GM19468 (cell line): ENCODE measurements at regions not wholly inside any gene's neighbourhood (a gene's known extent, or its start where the extent isn't known, plus 50 kb on each side); places are given as distances from the start of the nearest gene placed in this dataset.
"Not testable (repeated sequence)": the region's sequence is repeated elsewhere in the genome, so short reads cannot be mapped to it uniquely, and the experiment has no call there.

Experiments
- ATAC-seq: cut with Tn5 transposase; IDR thresholded peaks from one replicate; pipeline ENCODE4 v1.9.1; 2021; ENCODE audit warnings: mild to moderate bottlenecking, moderate library complexity, moderate number of reproducible peaks; ENCODE audit not compliant: unreplicated experiment; ENCODE audit errors: extremely low read depth

DNA sequence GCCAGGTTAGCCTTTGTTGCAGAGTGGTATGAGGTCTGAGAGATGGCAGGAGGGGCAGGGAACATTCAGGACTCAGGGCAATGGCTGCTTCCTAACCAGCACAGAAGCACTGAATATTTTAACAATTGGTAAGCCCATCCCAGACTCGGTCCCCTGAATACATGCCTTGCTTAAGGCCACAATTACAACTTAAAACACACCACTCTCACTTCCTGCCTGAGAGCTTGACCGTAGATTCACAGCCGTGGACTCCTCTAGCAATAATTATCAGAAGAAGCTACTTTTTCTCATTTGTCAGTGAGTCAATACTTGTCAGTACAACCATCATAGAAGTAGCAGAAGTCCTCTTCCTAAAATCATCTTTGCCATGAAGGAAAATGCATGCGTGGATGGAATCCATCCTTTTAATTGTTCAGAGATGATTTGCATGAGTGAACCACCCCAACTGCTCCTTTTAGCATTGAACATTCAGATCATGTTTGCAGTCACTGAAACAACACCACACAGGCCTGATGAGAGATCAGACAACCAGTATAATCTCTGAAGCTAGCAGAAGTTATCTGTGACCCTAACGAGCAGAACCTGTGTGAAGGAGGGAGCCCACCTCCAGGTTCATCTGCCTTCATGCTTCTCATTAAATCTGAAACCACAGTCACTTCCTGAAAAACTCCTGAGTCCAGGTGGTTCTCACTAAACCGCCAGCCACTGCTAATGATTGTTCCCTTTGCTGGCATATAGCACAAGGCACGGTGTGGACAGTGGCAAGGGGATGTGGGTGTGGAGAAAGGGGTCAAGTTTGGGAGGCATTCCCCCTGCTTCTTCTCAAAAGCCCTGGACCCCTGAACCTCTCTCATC lies 333.9 kb upstream of the CNR1 start:
- no peak for ATAC-seq

DNA sequence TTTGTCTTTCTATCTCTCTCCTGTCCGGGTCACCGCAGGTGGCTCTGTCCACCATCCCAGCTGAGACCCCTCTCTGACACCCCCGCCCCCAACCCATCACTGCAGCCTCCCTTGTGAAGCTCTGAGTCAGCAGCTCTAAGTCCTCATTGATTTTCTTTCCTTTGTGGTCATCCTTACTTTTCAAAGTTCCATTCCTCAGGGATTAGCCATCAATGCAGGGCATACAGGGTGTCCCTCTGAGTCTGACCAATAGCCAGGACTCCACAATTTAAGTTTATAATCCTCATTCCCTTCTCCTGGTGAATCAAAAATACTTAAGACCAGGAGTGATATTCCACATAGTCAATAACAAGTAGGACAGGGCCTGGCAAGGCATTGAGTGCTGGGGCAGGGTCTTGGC lies 333.3 kb upstream of the CNR1 start:
- ATAC-seq, result no peak

DNA sequence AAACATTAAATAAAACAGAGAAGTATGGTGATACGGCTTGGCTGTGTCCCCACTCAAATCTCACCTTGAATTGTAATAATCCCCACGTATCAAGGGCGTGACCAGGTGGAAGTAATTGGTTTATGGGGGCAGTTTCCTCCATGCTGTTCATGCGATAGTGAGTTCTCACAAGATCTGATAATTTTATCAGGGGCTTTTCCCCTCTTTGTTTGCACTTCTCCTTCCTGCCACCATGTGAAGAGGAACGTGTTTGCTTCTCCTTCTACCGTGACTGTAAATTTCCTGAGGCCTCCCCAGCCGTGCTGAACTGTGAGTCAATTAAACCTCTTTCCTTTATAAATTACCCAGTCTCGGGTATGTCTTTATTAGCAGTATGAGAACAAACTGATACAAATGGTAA lies 331.3 kb upstream of the CNR1 start:
- not testable (repeated sequence) for ATAC-seq

DNA sequence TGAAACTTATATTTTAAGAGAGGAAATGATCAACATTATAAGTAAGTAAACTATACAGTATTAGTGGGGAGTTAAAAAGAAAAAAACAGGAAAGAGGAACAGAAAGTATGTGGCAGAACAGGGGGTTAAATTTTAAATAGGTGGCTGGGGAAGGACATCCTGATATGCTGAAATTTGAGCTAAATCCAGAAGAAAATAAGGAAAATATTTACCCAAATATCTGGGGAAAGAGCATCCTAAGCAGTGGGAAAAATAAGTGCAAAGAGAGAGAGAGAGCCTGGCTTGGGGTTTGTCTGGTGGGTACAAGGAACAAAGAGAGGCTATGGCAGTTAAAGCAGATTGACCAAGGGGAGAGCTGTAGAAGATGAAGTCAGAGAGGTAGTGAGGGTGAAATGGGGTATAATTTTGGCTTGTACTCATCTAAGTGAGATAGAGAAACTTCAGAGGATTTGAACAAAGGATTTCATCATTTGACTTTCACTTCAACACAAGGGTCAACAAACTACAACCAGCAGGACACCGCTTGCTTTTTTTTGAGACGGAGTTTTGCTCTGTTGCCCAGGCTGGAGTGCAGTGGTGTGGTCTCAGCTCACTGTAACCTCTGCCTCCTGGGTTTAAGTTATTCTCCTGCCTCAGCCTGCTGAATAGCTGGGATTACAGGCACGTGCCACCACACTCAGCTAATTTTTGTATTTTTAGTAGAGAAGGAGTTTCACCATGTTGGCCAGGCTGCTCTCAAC lies 328.4 kb upstream of the CNR1 start:
- ATAC-seq, result no peak

DNA sequence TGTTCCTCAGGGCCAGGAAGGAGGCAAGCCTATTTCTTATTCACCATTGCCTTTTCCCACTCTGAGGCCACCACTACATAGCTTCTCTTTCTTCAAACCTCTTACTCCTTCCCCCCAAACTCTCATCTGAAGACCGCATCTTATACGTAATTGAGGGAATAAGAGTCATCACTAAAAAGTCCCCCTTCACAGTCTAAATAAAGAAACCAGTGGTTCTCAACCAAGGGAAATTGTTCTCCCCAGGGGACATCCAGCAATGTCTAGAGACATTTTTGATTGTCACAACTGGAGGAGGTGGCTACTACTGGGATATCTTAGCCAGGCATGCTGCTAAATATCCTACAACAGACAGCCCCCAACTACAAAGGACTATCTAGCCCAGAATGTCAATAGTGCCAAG lies 327.6 kb upstream of the CNR1 start:
- no peak for ATAC-seq

DNA sequence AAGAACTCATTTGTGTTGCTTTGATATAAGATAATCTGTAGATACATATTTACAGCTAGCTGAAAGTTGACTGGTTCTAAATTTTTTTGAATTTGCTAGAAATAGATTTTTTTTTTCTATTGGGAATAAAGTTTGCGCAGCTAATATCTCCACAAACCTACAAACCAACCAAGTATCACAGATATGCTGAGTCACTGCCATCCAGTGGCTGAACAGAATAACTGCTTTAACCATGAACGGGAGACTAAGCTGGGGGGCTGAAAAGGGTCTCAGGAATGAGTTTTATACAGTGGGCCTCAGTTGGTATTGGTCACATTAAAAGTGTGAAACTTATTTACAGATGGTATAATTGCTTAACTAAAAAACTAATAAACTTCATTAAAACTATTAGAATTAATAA lies 326.7 kb upstream of the CNR1 start:
- no peak for ATAC-seq

DNA sequence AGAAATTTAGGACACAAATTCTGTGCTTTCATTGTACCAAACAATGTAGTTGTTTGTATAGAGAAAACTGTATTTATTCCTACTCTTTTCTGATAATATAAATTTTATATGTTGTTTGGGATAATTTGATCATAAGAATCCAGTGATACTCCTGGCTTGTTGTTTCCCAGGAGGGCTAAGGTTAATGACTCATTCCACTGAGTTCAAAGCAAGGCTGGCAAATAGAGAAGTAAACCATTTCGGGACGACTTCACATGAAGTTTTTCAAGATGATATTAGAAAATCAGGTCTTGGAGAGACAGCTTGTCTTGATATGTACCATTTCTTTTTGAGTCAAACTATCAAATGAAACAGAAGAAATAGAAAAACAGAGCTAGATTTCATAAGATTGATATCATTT lies 326.1 kb upstream of the CNR1 start:
- ATAC-seq, result no peak

DNA sequence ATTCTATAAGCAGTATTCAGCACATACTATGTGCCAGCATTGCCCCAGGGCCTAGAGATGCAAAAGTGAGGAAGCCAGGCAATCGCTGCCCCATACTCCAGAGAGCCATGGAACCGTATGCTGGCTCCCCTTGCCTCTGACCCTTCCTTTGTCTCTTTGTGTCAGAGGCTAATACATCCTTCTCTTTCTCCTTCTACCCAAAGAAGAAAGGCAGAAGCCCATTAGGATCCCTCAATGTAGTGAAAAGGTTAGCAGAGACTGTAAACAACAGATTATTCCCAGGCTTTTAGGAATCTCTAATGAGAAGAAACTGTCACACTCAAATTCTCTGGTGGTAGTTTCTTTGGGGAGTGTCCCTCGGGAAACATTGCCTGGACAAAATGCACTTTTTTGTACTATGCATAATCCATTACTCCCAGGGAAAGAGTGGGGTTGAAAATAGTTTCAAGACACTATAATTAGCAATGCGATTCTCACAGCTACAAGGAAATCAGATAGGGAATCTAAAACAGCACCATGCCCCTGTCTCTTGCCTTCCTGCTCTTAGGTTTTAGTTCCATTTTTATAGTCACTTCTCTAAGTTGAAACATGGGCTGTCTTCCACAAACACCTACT lies 325.2 kb upstream of the CNR1 start:
- no peak for ATAC-seq

DNA sequence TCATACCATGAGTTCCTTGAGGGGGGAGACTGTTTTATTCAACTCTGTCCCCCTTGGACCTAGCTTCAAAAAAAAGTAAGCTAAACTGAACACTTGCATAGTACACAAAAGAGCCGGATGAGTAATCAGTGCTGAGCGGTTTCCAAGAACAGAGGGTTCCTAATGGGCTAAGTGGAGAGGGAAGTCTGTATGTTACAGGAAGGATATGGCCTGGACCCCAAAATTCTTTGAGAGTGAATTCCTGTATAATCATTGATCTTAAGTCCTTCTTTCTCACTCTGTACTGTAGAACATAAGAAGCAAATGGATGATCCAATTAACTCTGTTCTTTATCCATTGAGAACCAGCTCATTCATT lies 324.7 kb upstream of the CNR1 start:
- ATAC-seq, result no peak

DNA sequence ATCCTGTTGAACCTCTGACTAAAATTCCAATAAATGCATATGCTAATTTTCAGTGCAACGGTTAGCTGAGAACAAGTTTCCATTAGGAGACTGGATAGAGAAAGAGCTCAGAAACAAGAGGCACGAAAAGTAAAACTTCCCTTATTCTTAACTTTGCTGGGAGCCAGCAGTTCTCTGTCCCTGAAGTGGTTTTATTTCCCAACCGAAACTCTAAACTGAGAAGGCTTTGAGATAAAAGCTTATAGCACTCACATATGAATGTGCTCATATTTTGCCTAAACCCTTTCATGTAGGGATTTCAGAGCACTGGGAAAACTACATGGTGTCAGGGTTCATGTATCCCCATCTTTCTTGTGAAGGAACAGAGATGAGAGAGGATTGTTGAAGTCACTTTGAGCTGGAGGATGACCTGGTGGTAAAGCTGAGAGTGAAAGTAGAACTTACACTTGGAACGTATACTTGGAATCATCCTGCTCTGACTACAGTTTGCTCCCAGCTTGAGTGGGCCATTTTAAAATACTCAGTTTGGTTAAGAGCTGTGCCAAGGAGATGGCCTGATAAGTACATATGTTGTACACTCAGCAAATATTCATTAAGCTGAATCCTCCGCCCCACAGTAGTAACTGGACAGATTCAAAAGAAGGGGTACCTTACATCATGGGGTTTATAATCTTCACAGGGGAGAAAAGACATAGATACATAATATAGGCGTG lies 324.2 kb upstream of the CNR1 start:
- ATAC-seq, result no peak

DNA sequence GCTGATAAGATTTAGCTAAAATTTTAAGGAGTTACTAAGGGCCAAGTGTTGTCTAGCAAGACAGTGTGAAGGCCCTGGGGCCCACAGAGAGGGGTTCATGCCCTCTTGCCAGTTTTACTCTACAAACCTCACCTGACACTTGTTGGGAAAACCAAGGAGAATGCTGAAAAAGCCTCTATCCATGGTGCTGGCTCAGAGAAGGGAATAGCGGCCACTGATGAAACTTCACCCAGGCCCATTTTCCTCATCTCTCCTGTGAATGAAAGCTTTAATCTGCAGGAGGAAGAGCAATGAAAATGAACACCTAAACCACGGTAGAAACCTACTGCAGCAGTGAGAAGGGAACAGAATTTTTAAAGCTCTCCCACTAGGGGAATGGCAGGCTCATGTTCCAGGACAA lies 317.3 kb upstream of the CNR1 start:
- ATAC-seq, result no peak

DNA sequence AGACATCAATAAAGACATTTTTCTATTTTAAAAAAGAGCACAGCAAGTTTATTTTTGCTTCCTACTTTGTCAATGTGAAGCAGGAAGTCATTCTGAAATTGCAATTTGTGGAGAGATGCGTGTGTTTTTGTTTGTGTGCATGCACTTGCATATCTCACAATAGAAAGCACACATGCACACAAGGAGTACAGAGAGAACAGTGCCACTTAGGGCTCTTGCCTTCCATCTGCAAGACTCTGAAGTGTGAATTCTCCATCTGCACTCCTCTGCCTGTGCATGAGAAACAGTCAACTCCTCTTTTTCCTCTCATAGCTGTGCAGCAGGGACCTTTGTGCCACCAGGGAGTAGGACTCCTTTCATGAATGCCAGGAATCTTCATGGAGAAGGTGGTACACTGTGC lies 316.3 kb upstream of the CNR1 start:
- no peak for ATAC-seq

DNA sequence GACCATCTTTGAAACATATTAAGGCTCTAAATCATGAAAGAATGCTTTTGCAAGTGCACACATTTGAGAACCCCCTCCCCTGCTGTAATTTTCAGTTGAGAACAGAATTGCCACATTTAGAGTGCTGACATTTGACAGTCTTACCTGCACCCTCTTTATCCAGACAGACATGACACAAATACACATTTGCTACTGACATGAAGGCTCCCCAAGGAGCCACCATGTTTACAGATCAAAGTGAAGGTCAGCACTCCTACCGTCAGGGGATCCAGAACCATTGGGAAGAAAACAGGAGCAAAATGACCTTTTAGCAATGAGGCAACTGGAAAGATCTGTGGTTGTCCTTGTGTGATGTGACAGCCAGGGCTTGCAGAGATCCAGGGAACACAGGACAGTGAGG lies 315.4 kb upstream of the CNR1 start:
- ATAC-seq, result no peak

DNA sequence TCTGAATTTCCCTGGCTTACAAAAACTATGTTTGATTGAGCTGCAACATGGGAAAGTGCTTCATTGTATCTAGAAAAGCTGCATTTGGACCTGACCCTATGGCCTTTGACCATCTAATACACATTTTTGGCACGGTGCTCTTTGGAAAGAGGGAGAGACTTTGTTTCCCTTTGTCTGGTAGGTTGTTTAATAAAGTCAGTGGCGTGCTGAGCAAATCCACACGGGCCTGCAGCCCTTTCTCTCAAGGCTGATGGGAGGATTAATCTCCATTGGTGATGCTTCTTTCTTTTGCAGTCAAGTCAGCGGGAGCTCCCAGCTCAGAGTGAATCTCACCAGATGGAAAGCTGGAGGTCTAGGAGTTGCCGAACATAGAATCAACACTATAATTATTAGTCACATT lies 314.7 kb upstream of the CNR1 start:
- ATAC-seq, result no peak

DNA sequence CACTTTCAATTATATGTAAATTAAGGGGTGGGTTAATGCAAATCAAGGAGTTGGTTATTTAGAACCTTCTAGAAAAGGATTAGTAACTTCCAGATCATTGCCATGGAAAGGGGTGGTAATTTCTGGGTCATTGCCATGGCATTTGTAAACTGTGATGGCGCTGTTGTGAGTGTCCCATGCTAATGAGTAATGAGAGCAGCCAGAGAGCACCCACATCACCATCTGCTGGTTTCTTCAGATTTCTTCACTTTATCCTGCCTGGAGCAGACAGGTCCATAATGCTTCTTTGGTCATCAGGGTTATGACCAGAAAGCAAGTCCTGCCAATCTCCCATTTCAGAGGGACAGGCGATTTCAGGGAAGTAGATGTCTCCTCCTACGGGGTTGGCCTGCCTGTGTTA lies 311.3 kb upstream of the CNR1 start:
- no peak for ATAC-seq

DNA sequence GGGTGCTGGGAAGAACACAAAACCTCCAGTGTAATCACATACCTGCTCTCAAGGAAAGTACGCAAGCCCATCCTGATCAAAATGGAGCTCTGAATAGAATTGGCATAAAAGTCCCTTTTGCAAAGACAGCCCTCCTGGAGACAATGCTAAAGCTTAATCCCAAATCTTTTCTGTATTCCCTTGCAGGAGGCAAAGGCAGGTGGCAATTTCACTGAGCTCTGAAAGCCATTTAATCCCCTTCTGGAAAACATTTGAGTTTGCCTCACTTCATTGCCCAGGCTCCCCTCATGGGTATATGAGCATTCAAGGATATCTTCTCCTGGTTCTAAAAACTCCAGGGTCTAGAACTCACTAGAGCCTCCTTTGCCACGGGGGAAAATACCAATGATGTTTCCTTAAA lies 310.2 kb upstream of the CNR1 start:
- no peak for ATAC-seq

DNA sequence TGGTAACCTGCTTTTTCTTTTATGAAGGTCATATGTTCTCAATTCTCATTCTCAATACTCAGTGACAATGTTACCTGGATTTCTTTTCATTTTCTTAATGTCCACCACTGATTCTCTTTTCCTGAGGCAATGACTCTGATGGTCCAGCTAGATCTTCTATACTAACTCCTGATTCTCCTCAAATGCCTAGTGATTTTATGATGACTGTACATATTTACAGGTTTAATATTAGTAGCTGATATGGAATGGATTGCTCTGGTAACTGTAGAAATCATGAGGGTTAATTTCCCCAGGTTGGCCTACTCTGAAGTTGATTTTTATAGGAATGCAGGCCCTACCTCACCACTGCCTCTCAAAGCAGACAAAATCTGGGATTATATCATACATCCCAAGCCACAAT lies 308.6 kb upstream of the CNR1 start:
- ATAC-seq, result no peak

DNA sequence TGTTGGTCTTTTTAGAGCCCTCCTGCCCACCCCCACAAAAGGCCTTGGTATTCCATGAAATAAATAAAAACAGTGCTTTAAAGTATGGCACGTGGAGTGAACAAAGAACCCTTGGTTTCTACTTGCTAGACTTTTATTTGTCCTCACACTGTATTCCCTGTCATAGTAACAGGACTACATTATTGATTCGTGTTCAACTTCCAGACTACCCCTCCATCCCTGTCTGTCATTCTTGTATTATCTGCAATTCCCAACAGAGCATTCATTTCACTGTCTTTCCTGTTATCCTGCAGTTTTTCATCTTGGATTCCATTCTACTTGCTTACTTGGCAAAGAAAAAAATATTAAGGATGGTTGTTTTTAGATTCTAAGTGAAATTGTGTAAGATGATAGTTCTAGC lies 307.4 kb upstream of the CNR1 start:
- no peak for ATAC-seq

DNA sequence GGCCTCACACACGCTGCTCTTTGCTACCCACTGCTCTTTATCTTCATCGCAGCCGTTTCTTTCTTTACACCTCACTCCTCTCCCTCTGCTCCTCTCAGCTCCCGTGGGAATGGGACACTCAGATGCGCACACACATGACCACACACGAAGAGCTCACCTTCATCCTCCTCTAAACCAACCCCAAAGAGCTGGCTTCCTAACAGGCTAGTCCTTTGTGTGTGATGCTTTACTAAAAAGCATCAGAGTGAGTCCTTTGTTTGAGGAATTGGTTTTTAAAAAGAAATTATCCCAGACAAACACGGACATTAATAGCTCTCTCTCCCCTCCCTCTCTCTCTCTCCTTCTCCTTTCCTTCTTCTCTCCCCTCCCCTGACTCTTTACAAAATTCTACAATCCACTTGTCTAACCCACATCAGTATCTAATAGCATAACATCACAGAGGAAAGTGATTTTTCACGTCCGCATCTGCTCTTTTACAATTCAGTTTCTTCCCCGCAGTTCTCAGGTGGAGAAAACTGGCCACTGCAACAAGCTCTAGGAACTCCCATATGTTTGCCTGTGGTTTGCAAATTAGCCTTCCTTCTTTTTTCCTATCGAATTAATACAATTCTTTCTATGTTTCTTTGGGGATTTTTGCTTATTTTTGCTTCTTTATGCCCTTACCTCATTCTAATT lies 306.8 kb upstream of the CNR1 start:
- no peak for ATAC-seq

DNA sequence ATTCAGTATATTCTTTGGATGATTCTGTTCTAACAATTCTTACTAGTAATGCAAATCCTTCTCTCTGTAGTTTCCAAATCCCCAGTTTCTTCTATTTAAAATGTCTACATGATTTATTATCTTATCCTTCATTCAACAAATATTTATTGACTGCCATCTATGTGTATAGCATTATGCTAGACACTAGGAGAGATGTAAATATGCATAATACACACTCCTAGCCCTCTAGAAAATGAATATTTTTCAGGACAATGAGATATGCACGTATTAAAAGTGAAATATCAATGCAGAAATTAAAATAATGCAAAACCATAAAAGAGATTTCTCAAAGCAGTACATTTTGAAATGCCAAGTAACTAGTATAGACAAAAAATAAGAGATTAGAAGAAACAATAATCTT lies 293.5 kb upstream of the CNR1 start:
- ATAC-seq, result no peak
